Non-pigmented ciliary epithelial cell (primary cell): ENCODE measurements at regions not wholly inside any gene's neighbourhood (a gene's known extent, or its start where the extent isn't known, plus 50 kb on each side); places are given as distances from the start of the nearest gene placed in this dataset.
A peak's percentile ranks its signal among the peaks of the same experiment; 100 is the strongest.
"Not testable (repeated sequence)": the region's sequence is repeated elsewhere in the genome, so short reads cannot be mapped to it uniquely, and the experiment has no call there.

ENCODE experiments used
- DNase-seq: peaks from one replicate; pipeline ENCODE4 v3.0.0-alpha.2; 2010; ENCODE audit warnings: low read depth

DNA sequence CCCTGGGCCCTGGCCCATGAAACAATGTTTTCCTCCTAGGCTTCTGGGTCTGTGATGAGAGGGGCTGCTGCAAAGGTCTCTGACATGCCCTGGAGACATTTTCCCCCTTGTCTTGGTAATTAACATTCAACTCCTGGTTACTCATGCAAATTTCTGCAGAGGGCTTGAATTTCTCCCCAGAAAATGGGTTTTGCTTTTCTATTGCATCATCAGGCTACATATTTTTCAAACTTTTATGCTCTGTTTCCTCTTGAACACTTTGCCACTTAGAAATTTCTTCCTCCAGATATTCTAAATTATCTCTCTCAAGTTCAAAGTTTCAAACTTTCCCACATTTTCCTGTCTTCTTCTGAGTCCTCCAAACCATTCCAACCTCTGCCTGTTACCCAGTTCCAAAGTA, 98.2 kb upstream of the TCF21 start:
- not testable (repeated sequence) for DNase-seq

DNA sequence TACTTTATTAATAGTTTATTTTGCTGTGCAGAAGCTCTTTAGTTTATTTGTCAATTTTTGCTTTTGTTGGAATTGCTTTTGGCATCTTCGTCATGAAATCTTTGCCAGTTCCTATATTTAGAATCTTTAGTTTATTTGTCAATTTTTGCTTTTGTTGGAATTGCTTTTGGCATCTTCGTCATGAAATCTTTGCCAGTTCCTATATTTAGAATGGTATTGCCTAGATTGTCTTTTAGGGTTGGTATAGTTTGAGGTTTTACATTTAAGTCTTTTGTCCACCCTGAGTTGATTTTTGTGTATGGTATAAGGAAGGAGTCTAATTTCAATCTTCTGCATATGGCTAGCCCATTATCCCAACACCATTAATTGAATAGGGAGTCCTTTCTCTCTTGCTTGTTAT, 93.9 kb upstream of the TCF21 start:
- not testable (repeated sequence) for DNase-seq

DNA sequence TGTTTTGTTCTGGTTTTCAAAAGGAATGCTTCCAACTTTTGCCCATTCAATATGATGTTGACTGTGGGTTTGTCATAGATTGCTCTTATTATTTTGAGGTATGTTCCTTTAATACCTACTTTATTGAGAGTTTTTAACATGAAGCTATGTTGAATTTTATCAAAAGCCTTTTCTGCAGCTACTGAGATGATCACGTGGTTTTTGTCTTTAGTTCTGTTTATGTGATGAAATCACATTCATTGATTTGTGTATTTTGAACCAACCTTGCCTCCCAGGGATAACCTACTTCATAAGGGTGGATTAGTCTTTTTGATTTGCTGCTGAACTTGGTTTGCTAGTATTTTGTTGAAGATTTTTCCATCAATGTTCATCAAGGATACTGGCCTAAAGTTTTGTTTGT, 92.7 kb upstream of the TCF21 start:
- no peak for DNase-seq

DNA sequence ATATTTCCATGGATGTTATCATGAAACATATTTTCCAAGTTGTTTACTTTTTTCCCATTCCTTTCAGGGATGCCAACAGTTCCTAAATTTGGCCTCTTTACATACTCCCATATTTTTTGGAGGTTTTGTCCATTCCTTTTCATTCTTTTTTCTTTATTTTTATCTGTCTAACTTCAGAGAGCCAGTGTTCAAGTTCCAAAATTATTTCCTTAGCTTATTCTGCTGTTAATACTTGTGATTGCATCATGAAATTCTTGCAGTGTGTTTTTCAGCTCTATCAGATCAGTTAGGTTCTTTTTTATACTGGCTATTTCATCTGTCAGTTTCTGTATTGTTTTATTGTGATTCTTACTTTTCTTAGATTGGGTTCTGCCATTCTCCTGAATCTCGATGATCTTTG, 89.9 kb upstream of the TCF21 start:
- no peak for DNase-seq

DNA sequence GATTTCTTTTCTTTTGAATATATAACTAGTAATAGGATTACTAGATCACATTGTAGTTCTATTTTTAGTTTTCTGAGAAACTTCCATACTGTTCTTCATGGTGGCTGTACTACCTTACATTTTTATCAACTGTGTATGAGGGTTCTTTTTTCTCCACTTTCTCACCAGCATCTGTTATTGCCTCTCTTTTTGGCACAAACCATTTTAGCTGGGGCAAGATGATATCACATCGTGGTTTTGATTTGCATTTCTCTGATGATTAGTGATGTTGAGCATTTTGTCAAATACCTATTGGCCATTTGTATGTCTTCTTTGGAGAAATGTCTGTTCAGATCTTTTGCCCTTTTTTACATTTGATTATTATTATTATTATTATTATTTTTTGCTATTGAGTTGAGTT, 86.1 kb upstream of the TCF21 start:
- no peak for DNase-seq

DNA sequence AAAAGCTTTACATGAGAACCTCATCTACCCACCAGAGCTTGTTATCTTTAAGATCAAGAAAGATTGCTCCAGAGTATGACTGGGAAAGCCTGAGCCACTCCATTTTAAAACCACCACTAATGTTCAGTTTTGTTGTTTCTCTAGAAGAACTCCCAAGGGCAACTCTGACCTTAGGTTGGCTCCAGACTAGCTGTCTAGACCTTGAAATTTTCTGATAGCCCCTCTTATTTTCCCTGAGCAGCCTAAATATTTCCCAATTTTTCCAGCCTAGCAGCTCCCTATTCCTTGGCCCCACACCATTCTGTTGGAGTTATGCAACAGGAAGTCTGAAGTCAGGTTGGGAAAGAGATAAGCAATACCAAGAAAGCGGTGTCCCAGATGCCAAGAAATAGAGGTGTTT, 84.6 kb upstream of the TCF21 start:
- peak; percentile 10 for DNase-seq

DNA sequence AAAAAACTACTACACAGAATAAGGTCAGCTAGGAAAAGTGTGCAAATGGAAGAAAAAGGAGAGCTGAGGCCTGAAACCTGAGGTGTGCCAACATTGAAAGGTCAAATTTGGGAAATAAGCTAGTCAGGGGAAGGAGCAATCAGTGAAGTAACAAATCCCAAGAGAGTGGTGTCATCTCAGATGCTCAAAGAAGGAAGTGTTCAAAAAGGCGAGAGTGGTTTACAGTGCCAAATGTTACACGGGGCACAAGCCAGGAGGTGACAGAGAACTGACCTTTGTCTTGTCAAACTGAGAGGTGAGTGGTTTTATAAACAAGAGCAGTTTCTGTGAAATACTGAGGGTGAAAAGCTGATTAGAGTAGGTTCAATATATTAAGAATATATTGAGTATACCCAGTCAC, 83.0 kb upstream of the TCF21 start:
- DNase-seq = no peak

DNA sequence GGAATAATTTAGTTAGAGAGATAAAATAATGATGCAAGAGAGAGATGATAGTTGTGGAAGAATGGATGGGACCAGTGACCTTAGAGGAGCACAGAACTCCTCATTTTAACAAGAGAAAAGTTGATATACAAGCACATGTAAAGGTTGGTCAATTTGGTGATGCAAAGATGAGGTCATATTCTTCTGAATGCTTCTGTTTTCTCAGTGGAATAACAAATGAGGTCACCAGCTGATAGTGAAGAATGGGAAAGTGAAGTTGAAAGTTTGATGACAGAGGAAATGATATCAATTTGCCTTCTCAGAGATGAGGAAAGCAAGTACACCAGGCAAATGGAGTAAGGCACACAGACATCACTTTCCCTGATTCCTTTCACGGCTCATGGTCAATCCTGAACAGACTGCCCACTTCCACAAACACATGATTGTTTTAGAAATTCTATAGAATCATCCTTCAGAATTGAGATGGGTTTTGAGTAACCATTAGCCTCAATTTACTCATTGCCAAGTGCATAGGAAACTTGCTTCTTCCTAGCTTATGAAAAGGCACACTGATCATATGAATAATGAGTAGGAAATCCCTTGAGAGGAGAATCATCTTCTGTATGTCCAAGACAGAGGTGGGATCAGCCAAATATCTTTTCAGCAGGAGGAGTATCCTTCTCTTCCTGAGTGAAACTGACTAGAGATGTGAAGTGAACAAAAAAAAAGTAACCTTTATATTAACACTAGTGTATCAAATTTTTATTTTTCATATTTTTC, 82.4 kb upstream of the TCF21 start:
- peak; percentile 5 for DNase-seq

DNA sequence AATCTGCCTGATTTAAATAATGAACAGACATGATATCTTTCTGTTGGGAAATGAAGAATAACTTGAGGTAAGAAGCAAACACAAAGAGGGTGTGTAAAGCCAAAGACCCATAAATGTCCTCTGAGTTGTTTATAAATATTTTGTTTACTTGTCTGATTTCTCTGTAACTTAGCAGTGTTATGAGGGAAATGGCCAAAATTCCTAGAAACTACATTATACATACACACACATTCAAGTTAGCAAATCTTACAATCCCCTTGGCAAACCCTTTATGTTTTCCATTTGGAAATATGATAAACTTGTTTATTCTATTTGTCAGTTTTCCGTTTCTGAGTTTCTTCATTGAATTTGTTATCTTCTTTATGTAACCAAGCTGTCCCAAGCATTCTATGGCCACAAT, 81.4 kb upstream of the TCF21 start:
- DNase-seq = no peak

DNA sequence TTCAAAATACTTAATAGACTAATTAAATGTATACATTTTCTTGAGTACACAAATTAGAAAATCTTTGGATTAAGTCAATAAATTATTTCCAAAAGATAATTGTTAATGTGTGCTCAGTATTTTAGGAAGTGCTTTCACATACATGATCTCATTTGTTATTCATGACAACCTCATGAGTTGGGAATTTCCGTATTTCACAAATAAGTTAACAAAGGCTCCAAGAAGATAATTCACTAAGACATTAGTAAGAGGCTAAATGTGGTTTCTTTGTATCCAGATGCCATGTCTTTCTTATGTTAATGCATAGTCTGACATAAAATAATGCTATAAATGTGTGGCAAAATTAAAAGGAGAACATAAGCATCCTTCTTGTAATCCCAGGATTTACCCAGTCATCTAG, 79.5 kb upstream of the TCF21 start:
- peak; percentile 30 for DNase-seq

DNA sequence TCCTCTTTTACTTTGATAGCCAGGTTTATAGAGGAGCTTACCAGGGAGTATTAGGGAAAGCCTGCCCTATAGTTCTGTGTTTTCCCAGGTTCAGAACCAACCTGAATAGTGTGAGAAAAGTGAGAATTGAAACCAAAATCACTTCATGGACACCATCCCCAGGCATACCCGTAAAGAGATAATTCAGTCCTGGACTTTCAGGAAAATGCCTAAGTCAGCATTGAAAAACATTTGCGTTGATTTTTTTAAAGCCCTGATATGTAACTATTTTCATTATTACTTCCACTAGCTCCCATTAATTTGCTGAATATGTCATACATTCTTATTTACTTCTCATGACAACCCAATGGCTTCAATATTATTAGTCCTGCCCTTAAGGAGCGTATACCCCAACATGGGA, 77.4 kb upstream of the TCF21 start:
- DNase-seq = no peak

DNA sequence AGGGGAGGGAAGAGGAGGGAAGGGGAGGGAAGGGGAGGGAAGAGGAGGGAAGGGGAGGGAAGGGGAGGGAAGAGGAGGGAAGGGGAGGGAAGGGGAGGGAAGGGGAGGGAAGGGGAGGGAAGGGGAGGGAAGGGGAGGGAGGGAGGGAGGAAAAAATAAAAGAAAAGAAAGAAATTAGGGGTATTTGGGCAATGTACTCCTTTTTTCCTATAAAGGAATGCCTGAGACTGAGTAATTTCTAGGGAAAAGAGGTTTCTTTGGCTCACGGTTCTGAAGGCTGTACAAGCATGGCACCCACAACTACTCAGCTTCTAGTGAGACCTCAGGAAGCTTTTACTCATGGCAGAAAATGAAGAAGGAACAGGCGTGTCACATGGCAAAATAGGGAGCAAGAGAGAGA, 76.5 kb upstream of the TCF21 start:
- not testable (repeated sequence) for DNase-seq

DNA sequence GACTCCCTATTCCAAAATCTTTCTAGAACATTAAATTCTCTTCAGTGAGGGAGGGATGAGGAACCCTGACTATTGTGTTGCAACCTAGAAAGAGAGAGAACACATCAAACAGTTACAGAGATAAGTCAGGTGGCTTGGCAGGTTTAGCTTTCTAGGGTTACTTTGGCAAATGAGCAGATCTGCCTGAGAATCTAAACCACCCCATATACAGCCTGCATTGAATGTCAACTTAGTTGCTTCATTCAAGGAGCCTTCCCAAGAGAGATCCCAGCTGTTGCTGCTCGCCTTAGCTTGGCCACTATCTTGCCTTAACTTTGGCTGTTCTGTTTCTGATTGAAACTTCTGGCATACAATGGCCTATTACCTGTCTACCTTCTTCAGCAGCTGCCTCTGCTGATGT, 74.7 kb upstream of the TCF21 start:
- no peak for DNase-seq

DNA sequence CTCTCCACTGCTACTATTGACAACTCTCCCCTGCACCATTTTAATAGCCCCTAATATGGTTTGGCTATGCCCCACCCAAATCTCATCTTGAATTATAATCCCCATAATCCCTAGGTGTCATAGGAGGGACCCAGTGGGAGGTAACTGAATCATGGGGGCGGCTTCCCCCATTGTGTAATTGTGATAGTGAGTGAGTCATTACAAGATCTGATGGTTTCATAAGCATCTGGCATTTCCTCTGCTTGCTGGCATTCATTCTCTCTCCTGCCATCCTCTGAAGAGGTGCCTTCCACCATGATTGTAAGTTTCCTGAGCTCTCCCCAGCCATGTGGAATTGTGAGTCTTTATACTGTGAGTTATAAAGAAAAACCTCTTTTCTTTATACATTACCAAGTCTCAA, 74.1 kb upstream of the TCF21 start:
- DNase-seq = peak; percentile 20

DNA sequence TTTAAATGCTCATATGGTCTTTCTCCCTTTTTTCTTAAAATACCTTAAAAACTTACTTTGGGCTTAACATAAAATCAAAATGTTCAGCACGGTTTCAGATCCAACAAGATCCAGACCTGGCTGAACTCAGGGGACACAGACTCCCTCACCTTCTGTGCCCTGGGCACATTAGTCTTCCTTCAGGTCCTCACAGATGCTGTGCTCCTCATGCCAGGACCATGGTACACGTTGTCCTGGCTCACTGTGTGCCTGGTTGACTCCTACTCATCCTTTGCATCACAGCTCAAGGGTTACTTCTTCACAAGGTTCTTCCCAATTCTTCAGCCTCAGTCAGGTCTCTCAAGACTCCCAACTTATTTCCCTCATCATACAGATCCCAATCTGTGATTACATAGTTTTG, 73.6 kb upstream of the TCF21 start:
- no peak for DNase-seq

DNA sequence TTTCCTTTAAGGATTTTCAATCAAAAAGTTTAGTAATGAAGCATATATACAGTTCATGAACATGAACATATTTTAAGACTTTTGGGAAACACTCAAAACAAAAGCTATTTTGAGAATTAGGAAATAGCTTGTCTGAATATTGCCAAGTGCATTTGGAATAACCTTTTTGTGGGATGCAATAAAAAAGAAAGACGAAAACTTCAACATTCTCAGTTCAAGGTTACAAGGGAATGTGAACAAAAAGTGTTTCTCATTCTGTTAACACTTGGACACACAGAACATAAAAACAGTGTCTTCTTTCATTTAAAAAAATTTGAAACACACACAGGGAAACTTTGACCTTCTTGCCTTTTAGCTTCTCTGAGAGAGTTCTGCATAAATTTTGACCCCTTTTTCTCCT, 72.7 kb upstream of the TCF21 start:
- no peak for DNase-seq

DNA sequence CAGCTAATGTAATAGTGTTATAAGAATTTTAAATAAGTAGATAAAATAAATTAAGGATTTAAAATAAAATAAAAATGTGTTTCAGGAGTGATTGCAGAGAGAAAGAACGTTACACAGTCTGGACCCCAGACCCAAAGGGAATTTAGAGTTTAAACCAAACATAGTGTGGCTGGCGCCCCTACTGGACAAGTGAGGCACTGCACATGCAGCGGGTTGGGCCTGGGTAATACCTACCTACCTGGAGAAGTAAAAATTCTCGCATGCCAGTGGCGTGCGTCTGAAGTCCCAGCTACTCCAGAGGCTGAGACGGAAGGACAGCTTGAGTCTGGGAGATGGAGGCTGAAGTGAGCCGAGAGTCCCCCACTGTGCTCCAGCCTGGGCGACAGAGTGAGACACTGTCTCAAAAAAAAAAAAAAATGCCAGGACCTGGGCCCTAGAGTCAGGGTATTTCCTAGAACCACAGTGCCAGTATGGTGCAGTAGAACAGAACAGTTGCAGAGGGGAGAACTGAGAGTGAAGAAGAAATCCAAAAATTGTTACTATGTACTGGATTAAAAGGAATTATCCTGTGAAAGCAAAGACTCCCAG, 71.4 kb upstream of the TCF21 start:
- DNase-seq = no peak

DNA sequence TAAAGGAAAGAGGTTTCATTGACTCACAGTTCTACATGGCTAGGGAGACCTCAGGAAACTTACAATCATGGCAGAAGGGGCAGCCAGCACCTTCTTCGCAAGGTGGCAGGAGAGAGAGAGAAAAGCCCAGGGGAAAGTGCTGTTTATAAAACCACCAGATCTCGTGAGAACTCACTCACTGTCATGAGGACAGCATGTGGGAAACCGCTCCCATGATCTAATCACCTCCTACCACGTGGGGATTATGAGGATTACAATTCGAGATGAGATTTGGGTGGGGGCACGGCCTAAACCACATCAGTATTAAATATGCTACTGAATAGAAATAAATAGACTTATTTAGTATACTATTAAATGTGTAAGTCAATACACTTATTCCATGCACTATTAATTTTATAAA, 70.6 kb upstream of the TCF21 start:
- DNase-seq = no peak

DNA sequence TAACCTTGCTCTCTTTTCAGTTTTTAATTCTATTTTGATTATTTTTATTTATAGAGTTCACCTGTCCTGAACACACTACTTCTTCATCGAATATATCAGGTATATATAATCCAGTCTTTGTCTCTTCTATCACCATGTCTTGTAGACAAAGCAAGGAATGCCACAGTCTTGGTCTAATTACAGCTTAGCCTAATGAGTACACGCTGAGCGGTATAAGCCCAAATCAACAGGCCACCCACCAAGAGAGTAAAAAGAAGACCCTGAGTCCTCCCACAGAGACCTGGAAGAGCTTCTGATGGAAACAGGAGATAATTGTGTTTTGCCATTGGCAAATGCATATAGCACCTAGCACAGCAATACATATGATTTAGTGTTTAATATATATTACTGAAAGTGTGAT, 68.7 kb upstream of the TCF21 start:
- DNase-seq = no peak

DNA sequence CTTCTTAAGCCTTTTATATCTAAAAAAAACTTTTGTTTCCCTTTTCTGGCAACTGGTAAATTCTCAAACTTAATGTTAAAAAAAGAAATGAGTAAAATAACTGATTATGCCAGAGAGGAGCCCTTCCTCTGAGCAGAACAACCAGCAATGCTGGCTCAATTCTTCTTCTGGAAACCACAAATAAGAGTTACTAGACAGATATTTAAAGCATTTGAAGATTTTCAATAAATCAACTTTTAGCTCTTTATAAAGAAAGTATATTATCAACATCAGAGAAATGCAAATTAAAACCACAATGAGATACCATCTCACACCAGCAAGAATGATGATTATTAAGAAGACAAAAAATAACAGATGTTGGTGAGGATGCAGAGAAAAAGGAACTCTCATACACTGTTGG, 61.1 kb upstream of the TCF21 start:
- DNase-seq = no peak

DNA sequence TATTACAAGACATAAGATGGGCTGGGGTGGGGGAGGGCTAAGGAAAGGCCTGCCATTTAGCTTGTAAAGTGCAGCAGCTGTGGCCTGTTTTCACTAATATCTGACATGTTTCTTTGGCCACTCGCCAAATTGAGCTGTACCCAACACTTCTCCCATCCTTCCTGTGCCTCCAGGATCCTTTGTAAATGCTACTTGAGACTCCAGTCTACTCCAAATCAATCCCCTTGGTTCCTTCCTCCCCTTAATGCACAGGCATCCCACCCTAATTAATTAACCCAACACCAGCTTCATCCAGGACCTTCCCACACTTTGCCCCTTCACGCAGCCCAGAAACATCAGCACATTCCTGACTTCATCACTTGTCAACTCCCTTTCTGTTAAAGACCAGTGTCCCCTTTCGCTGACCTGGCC, 55.0 kb upstream of the TCF21 start:
- DNase-seq = no peak

DNA sequence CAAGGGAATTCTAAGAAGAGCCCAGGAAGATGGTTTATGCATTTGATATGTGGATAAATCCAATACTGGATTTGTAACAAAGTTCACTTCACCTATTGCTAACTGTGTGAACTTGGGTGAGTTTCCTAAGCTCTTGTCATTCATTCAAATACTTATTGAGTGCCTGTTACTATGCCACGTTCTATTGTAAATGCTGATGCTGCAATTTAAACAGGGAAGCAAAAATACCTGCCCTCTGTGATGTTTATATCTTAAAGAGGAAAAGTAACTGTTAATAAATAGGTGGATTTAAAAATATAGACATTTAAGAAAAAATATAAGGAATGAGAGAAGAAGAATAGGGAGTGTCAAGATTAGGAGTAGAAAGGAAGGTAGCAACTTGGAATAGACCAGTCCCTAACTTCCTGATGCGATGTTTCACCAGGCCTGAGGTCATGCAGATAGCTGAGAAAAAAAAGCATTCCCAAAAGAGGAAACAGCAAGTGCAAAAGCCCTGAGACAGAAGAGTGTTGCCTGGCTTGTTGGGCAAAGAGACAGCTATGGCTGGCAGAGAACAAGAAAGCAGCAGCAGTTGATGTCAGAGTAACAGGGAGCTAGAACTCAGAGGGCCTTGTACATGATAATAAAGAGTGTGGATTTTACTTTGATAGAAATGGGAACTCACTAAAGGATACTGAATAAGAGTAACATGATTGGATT, 54.3 kb upstream of the TCF21 start:
- no peak for DNase-seq

DNA sequence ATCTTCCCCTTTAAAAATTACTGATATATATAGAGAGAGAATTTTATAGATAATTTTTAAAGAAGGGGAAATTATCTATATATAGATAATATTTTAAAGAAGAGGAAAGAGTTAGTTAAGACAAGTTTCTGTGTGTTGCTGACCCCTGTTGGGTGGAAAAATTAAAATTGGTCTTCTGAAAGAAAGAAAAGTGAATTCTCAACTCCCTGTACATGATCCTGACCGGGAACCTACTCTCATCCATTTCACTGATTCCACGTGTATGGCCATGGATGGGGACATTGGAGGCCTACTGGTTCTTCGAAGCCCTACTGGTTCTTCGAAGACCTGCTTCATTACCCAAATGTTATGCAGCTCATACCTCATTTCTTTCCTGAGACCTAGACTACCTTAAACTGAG, 53.0 kb upstream of the TCF21 start:
- DNase-seq = no peak
